IMR-90 (cell line): ENCODE measurements at regions not wholly inside any gene's neighbourhood (a gene's known extent, or its start where the extent isn't known, plus 50 kb on each side); places are given as distances from the start of the nearest gene placed in this dataset.

ENCODE experiments used
- ATAC-seq: fragments of 200-7000 bp; cut with Tn5 transposase; 2 replicates; pipeline ENCODE4 v1.9.1; 2020; ENCODE audit warnings: low read depth, mild to moderate bottlenecking, moderate library complexity
- BruUV-seq: library from RNA; stranded (reverse); fragments of 400-500 nt; replicated peaks from 2 replicates; lab custom pipeline; 2021; lab: Mats Ljungman, UMichigan
- CTCF ChIA-PET: fragments of 300-600 bp; formaldehyde crosslinking; extraction: SDS; loops from one replicate; lab custom pipeline; 2021; ENCODE audit warnings: antibody characterized with exemption; lab: Yijun Ruan, JAX
- POLR2A ChIA-PET: fragments of 300-600 bp; sonication (Branson Sonifier 250); formaldehyde crosslinking; loops from one replicate; lab custom pipeline; 2022; ENCODE audit warnings: antibody characterized with exemption; ENCODE audit not compliant: unreplicated experiment; lab: Charles Lee
- DNase-seq: peaks from one replicate; pipeline ENCODE4 v3.0.0; 2013
- H2AFZ ChIP-seq: replicated peaks from 2 replicates; pipeline ENCODE3; 2013; ENCODE audit warnings: low read length, mild to moderate bottlenecking; ENCODE audit not compliant: poor library complexity
- H2AK5ac ChIP-seq: 2 replicates; pipeline ENCODE4 v1.6.1; 2013; ENCODE audit warnings: low read depth, low read length, inconsistent platforms
- H2AK9ac ChIP-seq: replicated peaks from 2 replicates; pipeline ENCODE3; 2013; ENCODE audit warnings: mild to moderate bottlenecking, low read depth, low read length, moderate library complexity; ENCODE audit not compliant: poor library complexity
- H2BK120ac ChIP-seq: 2 replicates; pipeline ENCODE4 v1.6.1; 2013; ENCODE audit warnings: low read depth, low read length, inconsistent platforms
- H2BK15ac ChIP-seq: 3 replicates; pipeline ENCODE4 v1.6.1; 2013; ENCODE audit warnings: low read depth, low read length, inconsistent platforms
- H2BK20ac ChIP-seq: 2 replicates; pipeline ENCODE4 v1.6.1; 2013; ENCODE audit warnings: low read depth, mild to moderate bottlenecking, inconsistent platforms, low read length, moderate library complexity
- H2BK5ac ChIP-seq: 2 replicates; pipeline ENCODE4 v1.6.1; 2013; ENCODE audit warnings: mild to moderate bottlenecking, low read depth, low read length, inconsistent platforms; ENCODE audit not compliant: poor library complexity, severe bottlenecking
- H3K14ac ChIP-seq: replicated peaks from 2 replicates; pipeline ENCODE4 v1.6.1; 2013; ENCODE audit warnings: low read depth, low read length, inconsistent platforms
- H3K18ac ChIP-seq: 2 replicates; pipeline ENCODE4 v1.6.1; 2013; ENCODE audit warnings: low read depth, low read length, control low read depth
- H3K23ac ChIP-seq: 2 replicates; pipeline ENCODE4 v1.6.1; 2013; ENCODE audit warnings: low read depth, low read length, inconsistent platforms
- H3K27ac ChIP-seq: 2 replicates; pipeline ENCODE4 v1.5.1; 2013; ENCODE audit warnings: mild to moderate bottlenecking, control low read depth, low read length; ENCODE audit not compliant: insufficient read depth
- H3K27me3 ChIP-seq: 2 replicates; pipeline ENCODE4 v1.6.1; 2013; ENCODE audit warnings: low read length; ENCODE audit not compliant: control insufficient read depth, insufficient read depth
- H3K36me3 ChIP-seq: 2 replicates; pipeline ENCODE4 v1.6.1; 2013; ENCODE audit warnings: low read length, mixed read lengths; ENCODE audit not compliant: control insufficient read depth, insufficient read depth
- H3K4ac ChIP-seq: 2 replicates; pipeline ENCODE4 v1.6.1; 2013; ENCODE audit warnings: low read depth, low read length, inconsistent platforms
- H3K4me1 ChIP-seq: 2 replicates; pipeline ENCODE4 v1.6.1; 2013; ENCODE audit warnings: low read length, mixed read lengths; ENCODE audit not compliant: control insufficient read depth, insufficient read depth
- H3K4me2 ChIP-seq: 2 replicates; pipeline ENCODE4 v1.6.1; 2013; ENCODE audit warnings: low read depth, mild to moderate bottlenecking, control low read depth, low read length, moderate library complexity
- H3K4me3 ChIP-seq: 2 replicates; pipeline ENCODE4 v1.5.1; 2013; ENCODE audit warnings: low read depth, mild to moderate bottlenecking, control low read depth, low read length, moderate library complexity; ENCODE audit not compliant: insufficient read depth
- H3K56ac ChIP-seq: 2 replicates; pipeline ENCODE4 v1.6.1; 2013; ENCODE audit warnings: low read length, inconsistent platforms; ENCODE audit not compliant: insufficient read depth; ENCODE audit errors: extremely low read depth
- H3K79me1 ChIP-seq, 2 experiments: 2 replicates each; pipeline ENCODE4 v1.6.1; 2013; ENCODE audit warnings: low read length in 2 of 2, inconsistent platforms in 1 of 2, low read depth in 1 of 2
- H3K9ac ChIP-seq: 2 replicates; pipeline ENCODE4 v1.6.1; 2013; ENCODE audit warnings: low read depth, low read length, control low read depth
- H3K9me1 ChIP-seq: 2 replicates; pipeline ENCODE4 v1.6.1; 2013; ENCODE audit warnings: low read length, inconsistent platforms; ENCODE audit not compliant: insufficient read depth
- H3K9me3 ChIP-seq: 2 replicates; pipeline ENCODE4 v1.6.1; 2013; ENCODE audit warnings: low read length; ENCODE audit not compliant: control insufficient read depth, insufficient read depth
- H4K20me1 ChIP-seq: 2 replicates; pipeline ENCODE4 v1.6.1; 2013; ENCODE audit warnings: low read length, inconsistent platforms; ENCODE audit not compliant: insufficient read depth
- H4K5ac ChIP-seq: 2 replicates; pipeline ENCODE4 v1.6.1; 2013; ENCODE audit warnings: mild to moderate bottlenecking, low read depth, low read length, control low read depth
- H4K8ac ChIP-seq, 2 experiments: 2 replicates each; pipeline ENCODE4 v1.6.1; 2013; ENCODE audit warnings: low read depth in 2 of 2, low read length in 2 of 2, control low read depth in 1 of 2, inconsistent platforms in 1 of 2
- H4K91ac ChIP-seq: 2 replicates; pipeline ENCODE4 v1.6.1; 2013; ENCODE audit warnings: low read depth, low read length, inconsistent platforms; ENCODE audit not compliant: insufficient read depth
- BHLHE40 ChIP-seq: fragments of 150-350 bp; IDR thresholded peaks from 2 replicates; pipeline ENCODE4 v1.6.1; 2016; ENCODE audit warnings: mild to moderate bottlenecking, low read depth, low read length
- CEBPB ChIP-seq: IDR thresholded peaks from 2 replicates; pipeline ENCODE4 v1.6.1; 2012; ENCODE audit warnings: low read depth, low read length, improper control_type of control experiment
- CHD1 ChIP-seq: IDR thresholded peaks from 2 replicates; pipeline ENCODE4 v1.6.1; 2012; ENCODE audit warnings: low read depth, low read length, improper control_type of control experiment
- CTCF ChIP-seq: conservative IDR thresholded peaks from 2 replicates; pipeline ENCODE4 v1.5.1; 2012; ENCODE audit warnings: mild to moderate bottlenecking, low read depth, low read length, improper control_type of control experiment
- ELK1 ChIP-seq: fragments of 150-350 bp; IDR thresholded peaks from 2 replicates; pipeline ENCODE4 v1.6.1; 2016; ENCODE audit warnings: low read depth, mild to moderate bottlenecking, low read length, moderate library complexity, borderline replicate concordance
- FOS ChIP-seq: fragments of 150-350 bp; IDR thresholded peaks from 2 replicates; pipeline ENCODE4 v1.6.1; 2016; ENCODE audit warnings: low read depth, low read length
- MAFK ChIP-seq: IDR thresholded peaks from 2 replicates; pipeline ENCODE4 v1.6.1; 2012; ENCODE audit warnings: low read depth, low read length, improper control_type of control experiment
- MAZ ChIP-seq: IDR thresholded peaks from 2 replicates; pipeline ENCODE4 v1.6.1; 2012; ENCODE audit warnings: low read depth, mild to moderate bottlenecking, low read length, improper control_type of control experiment, moderate library complexity, borderline replicate concordance
- NFE2L2 ChIP-seq: fragments of 150-350 bp; IDR thresholded peaks from 2 replicates; pipeline ENCODE4 v1.6.1; 2016; ENCODE audit warnings: low read depth, mild to moderate bottlenecking, low read length
- POLR2A ChIP-seq: IDR thresholded peaks from 2 replicates; pipeline ENCODE4 v1.6.1; 2012; ENCODE audit warnings: mild to moderate bottlenecking, low read depth, low read length
- RAD21 ChIP-seq: IDR thresholded peaks from 2 replicates; pipeline ENCODE4 v1.6.1; 2012; ENCODE audit warnings: low read length, improper control_type of control experiment
- RCOR1 ChIP-seq: IDR thresholded peaks from 2 replicates; pipeline ENCODE4 v1.6.1; 2012; ENCODE audit warnings: mild to moderate bottlenecking, low read length, improper control_type of control experiment; ENCODE audit not compliant: insufficient replicate concordance
- RFX5 ChIP-seq: IDR thresholded peaks from 2 replicates; pipeline ENCODE4 v1.8.0; 2012; ENCODE audit warnings: low read depth, mild to moderate bottlenecking, low read length, moderate library complexity
- SMC3 ChIP-seq: fragments of 150-350 bp; IDR thresholded peaks from 2 replicates; pipeline ENCODE4 v1.6.1; 2016; ENCODE audit warnings: low read depth, mild to moderate bottlenecking, antibody characterized with exemption, low read length, moderate library complexity
- WGBS, 2 experiments: methylation state at CpG; one replicate each; pipeline versions ENCODE4 v1.1.5 to v1.1.7; 2013; ENCODE audit warnings: missing lambda C conversion rate in 2 of 2; ENCODE audit not compliant: insufficient read length in 1 of 2; ENCODE audit errors: extremely low coverage in 2 of 2; 5-methylcytosine and 5-hydroxymethylcytosine counted together
- dilution Hi-C: fragments of 300-500 bp; cut with HindIII; formaldehyde crosslinking; loops from one replicate; pipeline ENCODE4 v1.14.3; 2018; ENCODE audit warnings: low sequenced_read_pairs; ENCODE audit not compliant: unreplicated experiment
- in situ Hi-C: fragments of 300-500 bp; cut with MboI; formaldehyde crosslinking; loops from 3 replicates; pipeline ENCODE4 v1.14.3; 2019; ENCODE audit warnings: low sequenced_read_pairs, inconsistent platforms, mixed read lengths
- intact Hi-C: fragments of 100-400 bp; cut with micrococcal nuclease; formaldehyde crosslinking; loops from 2 replicates; pipeline ENCODE4 v1.10.0; 2022
- TF ChIP-seq, protein P1 (sequence below): fragments of 150-350 bp; IDR thresholded peaks from 2 replicates; pipeline ENCODE4 v1.6.1; 2017; ENCODE audit warnings: mild to moderate bottlenecking, antibody characterized with exemption, low read length, low read depth

DNA sequence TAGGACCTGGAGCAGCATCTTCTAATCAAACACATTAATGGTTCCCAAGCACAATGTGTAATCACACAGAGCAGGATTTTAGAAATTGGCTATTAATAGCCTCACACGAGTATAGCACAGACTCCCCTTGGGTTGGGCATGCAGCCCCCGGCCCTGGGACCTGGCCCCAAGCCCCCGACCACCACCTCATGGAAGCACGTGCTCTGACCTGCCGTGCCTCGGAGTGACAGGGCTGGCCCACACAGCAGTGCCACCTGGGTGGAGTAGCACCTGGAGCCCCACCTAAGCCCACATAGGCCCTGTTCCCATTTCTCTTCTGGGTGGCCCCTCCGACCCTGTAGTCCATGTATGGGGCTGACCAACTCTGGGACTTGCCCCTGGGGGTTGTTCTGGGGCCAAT is 171.8 kb downstream of the TTLL2 start:
- ATAC-seq (no peak), DNase-seq (no peak)
- H3K4ac ChIP-seq, result no peak overlapping the region
- no peak overlapping the region for H2AFZ ChIP-seq
- H4K20me1 ChIP-seq, result no peaks in the 10 kb centered on the region
- H3K4me3 ChIP-seq, result no peak overlapping the region
- no peak overlapping the region for H3K14ac ChIP-seq
- H3K27ac ChIP-seq, result no peak overlapping the region
- no peaks in the 10 kb centered on the region for H3K27me3 ChIP-seq
- no peak overlapping the region for H3K4me2 ChIP-seq
- CTCF ChIA-PET, result no interaction called here
- intact Hi-C loops, result no loop called here
- H3K9me1 ChIP-seq, result no peaks in the 10 kb centered on the region
- no peak overlapping the region for H2AK5ac ChIP-seq
- H3K56ac ChIP-seq, result no peak overlapping the region
- H3K4me1 ChIP-seq, result no peaks in the 10 kb centered on the region
- H3K36me3 ChIP-seq, result no peaks in the 10 kb centered on the region
- H3K9me3 ChIP-seq, result peaks cover 66% of the 10 kb centered on the region
- H4K5ac ChIP-seq, result no peak overlapping the region
- H3K9ac ChIP-seq, result no peak overlapping the region
- no peak overlapping the region for H4K8ac ChIP-seq
- dilution Hi-C loops, result no loop called here
- no peak overlapping the region for H3K23ac ChIP-seq
- in situ Hi-C loops, result no loop called here
- no peak overlapping the region for H4K91ac ChIP-seq
- no CpG with 5 or more reads among the region's 7 CpGs for WGBS, 2 experiments
- H2BK5ac ChIP-seq, result no peak overlapping the region
- TF ChIP-seq CTCF, result no peak
- TF ChIP-seq RAD21, result no peak
- TF ChIP-seq MAZ, result no peak
- no peak for TF ChIP-seq ELK1
- no peak for TF ChIP-seq RFX5
- TF ChIP-seq FOS, result no peak
- TF ChIP-seq POLR2A, result no peak
- no peak for TF ChIP-seq NFE2L2
- TF ChIP-seq, protein P1, sequence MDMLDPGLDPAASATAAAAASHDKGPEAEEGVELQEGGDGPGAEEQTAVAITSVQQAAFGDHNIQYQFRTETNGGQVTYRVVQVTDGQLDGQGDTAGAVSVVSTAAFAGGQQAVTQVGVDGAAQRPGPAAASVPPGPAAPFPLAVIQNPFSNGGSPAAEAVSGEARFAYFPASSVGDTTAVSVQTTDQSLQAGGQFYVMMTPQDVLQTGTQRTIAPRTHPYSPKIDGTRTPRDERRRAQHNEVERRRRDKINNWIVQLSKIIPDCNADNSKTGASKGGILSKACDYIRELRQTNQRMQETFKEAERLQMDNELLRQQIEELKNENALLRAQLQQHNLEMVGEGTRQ, result no peak
- no peak for TF ChIP-seq SMC3
- TF ChIP-seq BHLHE40, result no peak
- no peak for TF ChIP-seq CHD1
- no peak for TF ChIP-seq CEBPB
- no peak for TF ChIP-seq MAFK
- no peak for TF ChIP-seq RCOR1
- no peaks in the 10 kb centered on the region for H3K79me1 ChIP-seq
- POLR2A ChIA-PET, result no interaction called here
- no peak overlapping the region for H2BK120ac ChIP-seq
- no peak overlapping the region for H2BK15ac ChIP-seq
- H3K18ac ChIP-seq, result no peak overlapping the region
- BruUV-seq, result no TSS peak
- H2BK20ac ChIP-seq, result no peak overlapping the region
- no peak overlapping the region for H2AK9ac ChIP-seq
